Peyer's patch (tissue), 4 donors: ENCODE measurements at regions not wholly inside any gene's neighbourhood (a gene's known extent, or its start where the extent isn't known, plus 50 kb on each side); places are given as distances from the start of the nearest gene placed in this dataset.

Experiments
- POLR2A ChIP-seq, 2 donors: fragments of 450-650 bp; IDR thresholded peaks; one replicate each; pipeline ENCODE4 v1.5.1; 2017; ENCODE audit warnings: antibody characterized with exemption in 2 of 2, mild to moderate bottlenecking in 2 of 2, moderate library complexity in 2 of 2
- TF ChIP-seq, protein P1 (sequence below), 6 experiments: fragments of 450-650 bp in 4 of 6; fragments of 200-600 bp in 2 of 6; sonication (generic) in 1 of 6; IDR thresholded peaks; one replicate each; pipeline ENCODE4 v1.5.1; 2017 to 2019; ENCODE audit warnings: antibody characterized with exemption in 6 of 6, mild to moderate bottlenecking in 3 of 6, moderate library complexity in 1 of 6

DNA sequence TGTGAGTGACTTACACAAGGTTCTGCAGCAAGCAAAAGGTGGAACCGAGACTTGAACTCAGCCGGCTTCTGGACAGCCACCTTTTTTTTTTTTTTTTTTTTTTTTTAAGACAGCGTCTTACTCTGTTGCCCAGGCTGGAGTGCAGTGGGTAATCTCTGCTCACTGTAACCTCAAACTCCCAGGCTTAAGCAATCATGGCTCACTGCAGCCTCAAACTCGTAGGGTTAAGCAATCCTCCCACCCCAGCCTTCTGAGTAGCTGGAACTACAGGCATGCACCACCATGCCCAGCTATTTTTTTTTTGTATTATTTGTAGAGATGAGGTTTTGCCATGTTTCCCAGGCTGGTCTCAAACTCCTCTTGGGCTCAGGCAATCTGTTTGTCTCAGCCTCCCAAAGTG lies 55.2 kb upstream of the GOT2 start:
- no peak for TF ChIP-seq POLR2A (IDR thresholded peaks at IDR 0.05)
- TF ChIP-seq, protein P1, sequence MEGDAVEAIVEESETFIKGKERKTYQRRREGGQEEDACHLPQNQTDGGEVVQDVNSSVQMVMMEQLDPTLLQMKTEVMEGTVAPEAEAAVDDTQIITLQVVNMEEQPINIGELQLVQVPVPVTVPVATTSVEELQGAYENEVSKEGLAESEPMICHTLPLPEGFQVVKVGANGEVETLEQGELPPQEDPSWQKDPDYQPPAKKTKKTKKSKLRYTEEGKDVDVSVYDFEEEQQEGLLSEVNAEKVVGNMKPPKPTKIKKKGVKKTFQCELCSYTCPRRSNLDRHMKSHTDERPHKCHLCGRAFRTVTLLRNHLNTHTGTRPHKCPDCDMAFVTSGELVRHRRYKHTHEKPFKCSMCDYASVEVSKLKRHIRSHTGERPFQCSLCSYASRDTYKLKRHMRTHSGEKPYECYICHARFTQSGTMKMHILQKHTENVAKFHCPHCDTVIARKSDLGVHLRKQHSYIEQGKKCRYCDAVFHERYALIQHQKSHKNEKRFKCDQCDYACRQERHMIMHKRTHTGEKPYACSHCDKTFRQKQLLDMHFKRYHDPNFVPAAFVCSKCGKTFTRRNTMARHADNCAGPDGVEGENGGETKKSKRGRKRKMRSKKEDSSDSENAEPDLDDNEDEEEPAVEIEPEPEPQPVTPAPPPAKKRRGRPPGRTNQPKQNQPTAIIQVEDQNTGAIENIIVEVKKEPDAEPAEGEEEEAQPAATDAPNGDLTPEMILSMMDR (IDR thresholded peaks at IDR 0.05): no peak
